Trophoblast cell (in vitro differentiated cells and primary cell): ENCODE measurements at regions not wholly inside any gene's neighbourhood (a gene's known extent, or its start where the extent isn't known, plus 50 kb on each side); places are given as distances from the start of the nearest gene placed in this dataset.

Experiments used
- DNase-seq, 2 donors: peaks; one replicate each; pipeline ENCODE4 v3.0.0-alpha.2; 2016
- H2AFZ ChIP-seq: 2 replicates; pipeline ENCODE4 v1.6.1; 2013; ENCODE audit warnings: low read length, moderate library complexity, mild to moderate bottlenecking; ENCODE audit not compliant: insufficient read depth, poor library complexity
- H2AK5ac ChIP-seq: 2 replicates; pipeline ENCODE4 v1.6.1; 2013; ENCODE audit warnings: mild to moderate bottlenecking, low read length
- H2BK120ac ChIP-seq: 2 replicates; pipeline ENCODE4 v1.6.1; 2013; ENCODE audit warnings: low read length, mild to moderate bottlenecking, moderate library complexity; ENCODE audit not compliant: insufficient read depth, poor library complexity
- H2BK12ac ChIP-seq: 2 replicates; pipeline ENCODE4 v1.6.1; 2013; ENCODE audit warnings: mild to moderate bottlenecking, low read length, moderate library complexity
- H2BK5ac ChIP-seq: 2 replicates; pipeline ENCODE4 v1.6.1; 2013; ENCODE audit warnings: low read length, low read depth, moderate library complexity, mild to moderate bottlenecking; ENCODE audit not compliant: poor library complexity
- H3K14ac ChIP-seq: 2 replicates; pipeline ENCODE4 v1.6.1; 2013; ENCODE audit warnings: mild to moderate bottlenecking, low read length
- H3K18ac ChIP-seq: 2 replicates; pipeline ENCODE4 v1.6.1; 2013; ENCODE audit warnings: mild to moderate bottlenecking, low read length
- H3K23ac ChIP-seq: 2 replicates; pipeline ENCODE4 v1.6.1; 2013; ENCODE audit warnings: low read length
- H3K27ac ChIP-seq: 2 replicates; pipeline ENCODE4 v1.5.1; 2013; ENCODE audit warnings: low read depth, mild to moderate bottlenecking, inconsistent platforms, low read length, moderate library complexity
- H3K27me3 ChIP-seq: 2 replicates; pipeline ENCODE4 v1.6.1; 2013; ENCODE audit warnings: inconsistent platforms, mild to moderate bottlenecking, low read length, moderate library complexity; ENCODE audit not compliant: insufficient read depth
- H3K36me3 ChIP-seq, 2 experiments: 1 replicate in 1 of 2; 2 replicates in 1 of 2; pipeline ENCODE4 v1.6.1; 2013; ENCODE audit warnings: low read length in 2 of 2, mild to moderate bottlenecking in 2 of 2, moderate library complexity in 1 of 2; ENCODE audit not compliant: insufficient read depth in 2 of 2, control insufficient read depth in 1 of 2
- H3K4ac ChIP-seq: 2 replicates; pipeline ENCODE4 v1.6.1; 2013; ENCODE audit warnings: low read depth, mild to moderate bottlenecking, low read length, moderate library complexity
- H3K4me1 ChIP-seq, 2 experiments: 1 replicate in 1 of 2; 2 replicates in 1 of 2; pipeline ENCODE4 v1.6.1; 2013; ENCODE audit warnings: low read length in 2 of 2, mild to moderate bottlenecking in 2 of 2, moderate library complexity in 1 of 2; ENCODE audit not compliant: insufficient read depth in 2 of 2, control insufficient read depth in 1 of 2
- H3K4me2 ChIP-seq: 2 replicates; pipeline ENCODE4 v1.6.1; 2013; ENCODE audit warnings: inconsistent platforms, mild to moderate bottlenecking, low read length, moderate library complexity
- H3K4me3 ChIP-seq: 2 replicates; pipeline ENCODE4 v1.5.1; 2013; ENCODE audit warnings: mild to moderate bottlenecking, low read depth, low read length, inconsistent platforms
- H3K79me1 ChIP-seq: one replicate; pipeline ENCODE4 v1.6.1; 2013; ENCODE audit warnings: low read length
- H3K79me2 ChIP-seq: 2 replicates; pipeline ENCODE4 v1.6.1; 2013; ENCODE audit warnings: low read length, mild to moderate bottlenecking; ENCODE audit not compliant: control insufficient read depth, insufficient read depth, poor library complexity
- H3K9ac ChIP-seq: 2 replicates; pipeline ENCODE4 v1.6.1; 2013; ENCODE audit warnings: mild to moderate bottlenecking, low read length
- H3K9me3 ChIP-seq: 2 replicates; pipeline ENCODE4 v1.6.1; 2013; ENCODE audit warnings: low read depth, mild to moderate bottlenecking, control low read depth, inconsistent platforms, low read length; ENCODE audit not compliant: insufficient read depth
- H4K12ac ChIP-seq: 2 replicates; pipeline ENCODE4 v1.6.1; 2013; ENCODE audit warnings: low read depth, mild to moderate bottlenecking, low read length, moderate library complexity
- H4K8ac ChIP-seq: 2 replicates; pipeline ENCODE4 v1.6.1; 2013; ENCODE audit warnings: low read depth, mild to moderate bottlenecking, low read length, moderate library complexity
- H4K91ac ChIP-seq: one replicate; pipeline ENCODE4 v1.6.1; 2013; ENCODE audit warnings: low read depth, mild to moderate bottlenecking, low read length, moderate library complexity
- WGBS: extraction: QIAGEN DNeasy Blood & Tissue Kit; methylation state at CpG from one replicate; pipeline ENCODE4 v1.1.7; 2013; ENCODE audit warnings: missing lambda C conversion rate; ENCODE audit not compliant: insufficient read length, insufficient coverage; ENCODE audit errors: extremely low coverage; 5-methylcytosine and 5-hydroxymethylcytosine counted together

DNA sequence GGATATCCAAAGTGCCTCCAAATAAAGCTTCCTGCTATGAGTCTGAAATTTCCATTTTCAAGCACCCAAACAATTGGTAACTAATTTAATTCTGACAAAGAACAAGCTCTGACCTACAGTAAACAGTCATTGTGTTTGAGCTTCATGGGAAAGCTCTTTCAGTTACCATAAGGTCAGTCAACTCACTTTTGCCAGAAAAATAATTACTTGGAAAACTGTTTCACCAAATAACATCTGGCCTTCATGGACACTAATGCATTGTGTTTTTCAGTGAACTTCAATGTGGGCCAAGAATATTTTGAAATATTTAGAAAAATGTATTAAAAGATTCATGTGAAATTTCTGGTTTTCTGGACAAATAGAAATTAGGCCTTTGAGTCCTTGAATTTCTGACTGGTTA lies 369.9 kb downstream of the GALR1 start:
- no peak overlapping the region for H3K9ac ChIP-seq

DNA sequence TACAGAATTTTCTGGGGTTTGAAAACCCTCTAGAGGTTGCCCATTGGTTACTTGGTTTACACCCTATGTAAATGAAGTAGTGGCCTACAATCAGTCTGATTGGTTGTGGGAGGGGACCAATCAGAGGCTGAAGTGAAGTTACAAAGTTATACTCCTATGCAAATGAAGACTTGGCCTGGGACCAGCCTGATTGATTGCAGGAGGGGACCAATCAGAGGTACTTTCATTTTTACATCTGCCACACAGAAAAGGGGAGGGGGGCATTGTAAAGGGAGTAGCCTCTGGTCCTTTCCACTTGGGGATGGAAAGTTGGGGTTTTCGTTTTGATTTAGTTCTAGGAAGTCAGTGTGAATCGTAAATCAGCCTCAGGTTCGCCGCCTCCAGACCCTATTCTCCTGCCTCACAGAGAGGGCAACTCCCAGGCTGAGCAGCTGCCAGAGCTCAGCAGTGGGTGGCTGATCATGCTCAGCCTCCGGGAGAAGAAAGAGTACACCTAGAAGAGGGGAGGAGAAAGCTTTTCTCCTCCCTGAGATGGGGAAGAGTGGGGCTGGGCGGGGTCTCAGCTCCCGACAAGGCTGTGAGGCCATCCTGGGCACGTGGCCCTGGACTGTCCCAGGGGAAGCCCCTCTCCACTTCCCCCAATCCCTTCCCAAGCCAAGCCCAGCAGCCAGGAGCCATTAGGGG lies 372.5 kb downstream of the GALR1 start:
- H3K18ac ChIP-seq, result no peak overlapping the region
- H3K27me3 ChIP-seq, result no peaks in the 10 kb centered on the region
- no peak for DNase-seq
- H3K79me1 ChIP-seq, result no peaks in the 10 kb centered on the region
- no peaks in the 10 kb centered on the region for H3K79me2 ChIP-seq
- no peak overlapping the region for H3K9ac ChIP-seq
- H3K4ac ChIP-seq, result no peak overlapping the region
- no peaks in the 10 kb centered on the region for H3K36me3 ChIP-seq
- no peak overlapping the region for H2BK5ac ChIP-seq
- H3K9me3 ChIP-seq, result no peaks in the 10 kb centered on the region
- no peak overlapping the region for H3K27ac ChIP-seq
- no peak overlapping the region for H3K4me3 ChIP-seq
- H2BK120ac ChIP-seq, result no peak overlapping the region
- H4K8ac ChIP-seq, result no peak overlapping the region
- H2AFZ ChIP-seq, result no peak overlapping the region
- no CpG with 5 or more reads among the region's 8 CpGs for WGBS
- no peak overlapping the region for H4K12ac ChIP-seq
- H3K4me1 ChIP-seq, result no peaks in the 10 kb centered on the region
- no peak overlapping the region for H3K14ac ChIP-seq
- H2AK5ac ChIP-seq, result no peak overlapping the region
- no peak overlapping the region for H4K91ac ChIP-seq
- H2BK12ac ChIP-seq, result no peak overlapping the region
- no peak overlapping the region for H3K23ac ChIP-seq
- H3K4me2 ChIP-seq, result no peak overlapping the region

More for the DNA sequence above, 369.9 kb downstream of the GALR1 start:
- Histone ChIP-seq H3K36me3 (no peaks in the 10 kb centered on the region), H2BK12ac (no peak overlapping the region), H2BK120ac (no peak overlapping the region), H3K79me2 (no peaks in the 10 kb centered on the region), H3K23ac (no peak overlapping the region), H3K27ac (no peak overlapping the region), H2AFZ (no peak overlapping the region), H3K14ac (no peak overlapping the region), H3K4ac (no peak overlapping the region), H3K4me3 (no peak overlapping the region), H4K8ac (no peak overlapping the region), H3K4me1 (no peaks in the 10 kb centered on the region), H4K12ac (no peak overlapping the region), H3K18ac (no peak overlapping the region), H3K27me3 (no peaks in the 10 kb centered on the region), H3K79me1 (no peaks in the 10 kb centered on the region), H4K91ac (no peak overlapping the region), H3K9me3 (no peaks in the 10 kb centered on the region), H3K4me2 (no peak overlapping the region), H2BK5ac (no peak overlapping the region), H2AK5ac (no peak overlapping the region)
- DNase-seq, result no peak

DNA sequence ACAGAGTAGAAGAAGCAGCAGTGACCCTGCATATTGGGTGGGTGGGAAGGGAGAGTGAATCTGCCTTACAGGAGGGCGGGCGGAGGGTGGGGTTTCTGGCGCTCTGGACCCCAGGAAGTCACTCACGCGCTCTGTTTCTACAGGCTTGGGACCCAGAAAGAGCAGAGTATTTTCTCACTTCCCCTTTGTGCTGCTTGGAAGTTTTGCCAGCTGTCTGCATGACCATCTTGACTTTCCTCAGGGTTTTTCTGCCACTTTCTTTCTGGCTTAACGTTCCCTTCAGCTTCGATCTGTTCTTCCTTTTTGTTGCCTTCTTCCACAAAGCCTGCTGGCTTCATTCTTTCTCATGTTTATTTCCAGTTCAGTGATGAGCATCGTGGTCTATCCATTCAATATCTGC lies 383.1 kb downstream of the GALR1 start:
- Histone ChIP-seq H3K4me2 (no peak overlapping the region), H3K14ac (no peak overlapping the region), H3K79me2 (no peaks in the 10 kb centered on the region), H3K4ac (no peak overlapping the region), H3K23ac (no peak overlapping the region), H3K79me1 (no peaks in the 10 kb centered on the region), H3K36me3 (no peaks in the 10 kb centered on the region), H2AFZ (no peak overlapping the region), H2BK5ac (no peak overlapping the region), H4K91ac (no peak overlapping the region), H3K4me1 (no peaks in the 10 kb centered on the region), H2AK5ac (no peak overlapping the region), H3K9ac (no peak overlapping the region), H3K27ac (no peak overlapping the region), H4K8ac (no peak overlapping the region), H4K12ac (no peak overlapping the region), H3K9me3 (peaks cover 11% of the 10 kb centered on the region), H2BK12ac (no peak overlapping the region), H2BK120ac (no peak overlapping the region), H3K18ac (no peak overlapping the region), H3K4me3 (no peak overlapping the region), H3K27me3 (no peaks in the 10 kb centered on the region)
- WGBS, result no CpG with 5 or more reads among the region's 8 CpGs
- DNase-seq, result no peak

DNA sequence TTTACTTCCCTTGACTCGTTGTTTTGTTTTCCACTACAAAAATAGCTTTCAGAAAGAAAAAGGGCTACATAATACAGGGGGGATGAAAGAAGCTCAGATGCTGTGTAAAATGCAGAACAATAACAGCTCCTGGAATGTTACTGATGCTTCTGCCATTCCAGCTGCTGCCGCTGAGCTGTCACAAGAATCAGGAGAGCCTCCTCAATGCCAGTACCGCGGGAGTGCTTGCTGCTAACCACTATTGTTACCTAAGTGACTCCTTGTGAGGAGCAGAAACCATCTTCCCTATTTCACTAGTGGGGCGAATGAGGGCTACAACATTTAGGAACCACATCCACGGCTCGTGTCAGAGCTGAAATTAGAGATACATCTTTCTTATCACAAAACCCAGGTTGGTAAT lies 384.8 kb downstream of the GALR1 start:
- H2BK5ac ChIP-seq, result no peak overlapping the region
- no peak overlapping the region for H3K27ac ChIP-seq
- H3K79me1 ChIP-seq, result no peaks in the 10 kb centered on the region
- no peak overlapping the region for H2BK120ac ChIP-seq
- H3K4me2 ChIP-seq, result no peak overlapping the region
- H3K9ac ChIP-seq, result no peak overlapping the region
- no peak overlapping the region for H3K4me3 ChIP-seq
- no peak overlapping the region for H3K4ac ChIP-seq
- H3K27me3 ChIP-seq, result no peaks in the 10 kb centered on the region
- H3K23ac ChIP-seq, result no peak overlapping the region
- no peak overlapping the region for H4K8ac ChIP-seq
- H3K14ac ChIP-seq, result no peak overlapping the region
- no peak overlapping the region for H2AK5ac ChIP-seq
- H4K12ac ChIP-seq, result no peak overlapping the region
- H3K36me3 ChIP-seq, result no peaks in the 10 kb centered on the region
- no peak for DNase-seq
- WGBS, result no CpG with 5 or more reads among the region's 7 CpGs
- H3K4me1 ChIP-seq, result no peaks in the 10 kb centered on the region
- H2BK12ac ChIP-seq, result no peak overlapping the region
- no peak overlapping the region for H4K91ac ChIP-seq
- H3K9me3 ChIP-seq, result peaks cover 11% of the 10 kb centered on the region
- H3K18ac ChIP-seq, result no peak overlapping the region
- H3K79me2 ChIP-seq, result no peaks in the 10 kb centered on the region
- H2AFZ ChIP-seq, result no peak overlapping the region
